ENCODE measurements at regions not wholly inside any gene's neighbourhood (a gene's known extent, or its start where the extent isn't known, plus 50 kb on each side); places are given as distances from the start of the nearest gene placed in this dataset.

DNA sequence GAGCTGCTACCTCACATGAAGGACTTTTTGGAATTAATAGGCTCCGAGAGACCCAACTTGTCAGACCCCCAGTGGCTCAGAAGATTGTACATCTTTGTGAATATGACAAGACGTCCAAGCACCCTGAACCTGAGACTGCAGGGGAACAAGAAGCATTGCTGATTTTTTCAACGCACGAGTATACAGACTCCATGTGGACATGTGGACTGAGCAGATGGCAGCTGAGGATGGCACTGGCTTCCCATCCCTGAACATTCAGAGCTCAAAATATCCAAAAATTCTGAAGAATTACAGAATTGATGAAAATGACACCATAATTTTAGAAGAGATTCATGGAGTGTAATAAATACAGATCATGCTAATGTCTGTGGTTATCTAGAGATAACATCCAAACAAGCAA lies 254.1 kb downstream of the MZT1 start:
- TF ChIP-seq FOXM1 (IDR thresholded peaks at IDR 0.05; ENCODE audit: borderline replicate concordance, low read depth) (no peak), EGR1 (IDR thresholded peaks at IDR 0.05) (no peak)

DNA sequence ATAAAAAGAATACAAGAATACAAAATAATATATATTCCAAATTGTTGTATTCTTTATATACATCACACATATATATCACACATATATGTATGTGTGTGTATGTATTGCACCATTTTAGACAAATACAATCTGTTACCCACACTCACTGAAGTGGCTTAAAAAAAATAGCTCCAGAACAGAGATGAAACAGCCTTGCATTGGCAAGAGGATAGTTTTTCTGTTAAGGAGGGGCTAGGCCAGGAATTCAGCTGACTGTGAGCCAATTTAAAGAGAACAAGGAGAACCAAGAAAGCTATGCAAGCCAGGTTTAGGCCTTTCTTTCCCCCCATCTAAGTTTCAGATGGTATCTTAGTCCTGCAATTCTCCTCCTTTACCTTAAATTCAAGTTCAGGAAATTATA lies 257.5 kb downstream of the MZT1 start:
- no peak for TF ChIP-seq FOXM1 (IDR thresholded peaks at IDR 0.05; ENCODE audit: borderline replicate concordance, low read depth)
- TF ChIP-seq, protein P1, sequence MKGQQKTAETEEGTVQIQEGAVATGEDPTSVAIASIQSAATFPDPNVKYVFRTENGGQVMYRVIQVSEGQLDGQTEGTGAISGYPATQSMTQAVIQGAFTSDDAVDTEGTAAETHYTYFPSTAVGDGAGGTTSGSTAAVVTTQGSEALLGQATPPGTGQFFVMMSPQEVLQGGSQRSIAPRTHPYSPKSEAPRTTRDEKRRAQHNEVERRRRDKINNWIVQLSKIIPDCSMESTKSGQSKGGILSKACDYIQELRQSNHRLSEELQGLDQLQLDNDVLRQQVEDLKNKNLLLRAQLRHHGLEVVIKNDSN (IDR thresholded peaks at IDR 0.05) = no peak
- TF ChIP-seq YY1 (IDR thresholded peaks at IDR 0.05; ENCODE audit: low read depth) = no peak
- TF ChIP-seq EP300 (IDR thresholded peaks at IDR 0.05; ENCODE audit: borderline replicate concordance) = no peak
- TF ChIP-seq NFIC (IDR thresholded peaks at IDR 0.05) = no peak
- TF ChIP-seq CEBPB (IDR thresholded peaks at IDR 0.05) = no peak
- TF ChIP-seq, protein P2, sequence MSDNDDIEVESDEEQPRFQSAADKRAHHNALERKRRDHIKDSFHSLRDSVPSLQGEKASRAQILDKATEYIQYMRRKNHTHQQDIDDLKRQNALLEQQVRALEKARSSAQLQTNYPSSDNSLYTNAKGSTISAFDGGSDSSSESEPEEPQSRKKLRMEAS (IDR thresholded peaks at IDR 0.05) = no peak
- no peak for TF ChIP-seq RAD21 (IDR thresholded peaks at IDR 0.05; ENCODE audit: low read depth)
- TF ChIP-seq ZBTB7A (IDR thresholded peaks at IDR 0.05; ENCODE audit: low read depth) = no peak
- TF ChIP-seq EGR1 (IDR thresholded peaks at IDR 0.05) = no peak
- TF ChIP-seq TEAD4 (IDR thresholded peaks at IDR 0.05) = no peak
- TF ChIP-seq TCF12 (IDR thresholded peaks at IDR 0.05; ENCODE audit: low read depth) = no peak
- TF ChIP-seq, protein P3, sequence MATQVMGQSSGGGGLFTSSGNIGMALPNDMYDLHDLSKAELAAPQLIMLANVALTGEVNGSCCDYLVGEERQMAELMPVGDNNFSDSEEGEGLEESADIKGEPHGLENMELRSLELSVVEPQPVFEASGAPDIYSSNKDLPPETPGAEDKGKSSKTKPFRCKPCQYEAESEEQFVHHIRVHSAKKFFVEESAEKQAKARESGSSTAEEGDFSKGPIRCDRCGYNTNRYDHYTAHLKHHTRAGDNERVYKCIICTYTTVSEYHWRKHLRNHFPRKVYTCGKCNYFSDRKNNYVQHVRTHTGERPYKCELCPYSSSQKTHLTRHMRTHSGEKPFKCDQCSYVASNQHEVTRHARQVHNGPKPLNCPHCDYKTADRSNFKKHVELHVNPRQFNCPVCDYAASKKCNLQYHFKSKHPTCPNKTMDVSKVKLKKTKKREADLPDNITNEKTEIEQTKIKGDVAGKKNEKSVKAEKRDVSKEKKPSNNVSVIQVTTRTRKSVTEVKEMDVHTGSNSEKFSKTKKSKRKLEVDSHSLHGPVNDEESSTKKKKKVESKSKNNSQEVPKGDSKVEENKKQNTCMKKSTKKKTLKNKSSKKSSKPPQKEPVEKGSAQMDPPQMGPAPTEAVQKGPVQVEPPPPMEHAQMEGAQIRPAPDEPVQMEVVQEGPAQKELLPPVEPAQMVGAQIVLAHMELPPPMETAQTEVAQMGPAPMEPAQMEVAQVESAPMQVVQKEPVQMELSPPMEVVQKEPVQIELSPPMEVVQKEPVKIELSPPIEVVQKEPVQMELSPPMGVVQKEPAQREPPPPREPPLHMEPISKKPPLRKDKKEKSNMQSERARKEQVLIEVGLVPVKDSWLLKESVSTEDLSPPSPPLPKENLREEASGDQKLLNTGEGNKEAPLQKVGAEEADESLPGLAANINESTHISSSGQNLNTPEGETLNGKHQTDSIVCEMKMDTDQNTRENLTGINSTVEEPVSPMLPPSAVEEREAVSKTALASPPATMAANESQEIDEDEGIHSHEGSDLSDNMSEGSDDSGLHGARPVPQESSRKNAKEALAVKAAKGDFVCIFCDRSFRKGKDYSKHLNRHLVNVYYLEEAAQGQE (IDR thresholded peaks at IDR 0.05; ENCODE audit: low read depth) = no peak
- no peak for TF ChIP-seq CREB1 (IDR thresholded peaks at IDR 0.05; ENCODE audit: low read depth)
- TF ChIP-seq TAF1 (IDR thresholded peaks at IDR 0.05; ENCODE audit: low read depth) = no peak

DNA sequence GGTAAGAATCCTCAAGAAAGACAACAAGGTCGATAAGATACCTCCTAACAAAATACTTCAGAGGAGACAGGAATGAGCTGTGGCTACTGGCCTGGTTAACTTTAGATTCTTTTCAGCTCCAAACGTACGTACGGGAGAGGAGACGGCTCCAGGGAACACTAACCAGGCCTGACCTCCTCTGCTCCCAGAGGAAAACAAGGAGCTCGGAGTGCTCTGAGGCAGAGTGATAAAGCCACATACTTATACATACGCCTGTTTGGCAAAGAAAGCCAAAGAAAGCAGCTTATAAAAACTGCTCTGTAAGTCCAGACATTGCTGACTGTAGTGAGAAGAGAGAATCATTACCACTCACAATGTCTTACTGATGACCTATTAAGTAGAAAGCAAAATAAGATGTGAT lies 263.9 kb downstream of the MZT1 start:
- TF ChIP-seq CREB1 (IDR thresholded peaks at IDR 0.05; ENCODE audit: low read depth) = no peak
- TF ChIP-seq, protein P2 (IDR thresholded peaks at IDR 0.05) = no peak
- TF ChIP-seq, protein P1 (IDR thresholded peaks at IDR 0.05) = no peak
- no peak for TF ChIP-seq TEAD4 (IDR thresholded peaks at IDR 0.05)
- TF ChIP-seq YY1 (IDR thresholded peaks at IDR 0.05; ENCODE audit: low read depth) = no peak
- TF ChIP-seq NFIC (IDR thresholded peaks at IDR 0.05) = no peak
- TF ChIP-seq EP300 (IDR thresholded peaks at IDR 0.05; ENCODE audit: borderline replicate concordance) = no peak
- TF ChIP-seq RAD21 (IDR thresholded peaks at IDR 0.05; ENCODE audit: low read depth) = no peak
- no peak for TF ChIP-seq FOXM1 (IDR thresholded peaks at IDR 0.05; ENCODE audit: borderline replicate concordance, low read depth)
- TF ChIP-seq, protein P3 (IDR thresholded peaks at IDR 0.05; ENCODE audit: low read depth) = no peak
- TF ChIP-seq TAF1 (IDR thresholded peaks at IDR 0.05; ENCODE audit: low read depth) = no peak
- TF ChIP-seq EGR1 (IDR thresholded peaks at IDR 0.05) = no peak
- no peak for TF ChIP-seq TCF12 (IDR thresholded peaks at IDR 0.05; ENCODE audit: low read depth)
- TF ChIP-seq CEBPB (IDR thresholded peaks at IDR 0.05) = no peak
- TF ChIP-seq ZBTB7A (IDR thresholded peaks at IDR 0.05; ENCODE audit: low read depth) = no peak

DNA sequence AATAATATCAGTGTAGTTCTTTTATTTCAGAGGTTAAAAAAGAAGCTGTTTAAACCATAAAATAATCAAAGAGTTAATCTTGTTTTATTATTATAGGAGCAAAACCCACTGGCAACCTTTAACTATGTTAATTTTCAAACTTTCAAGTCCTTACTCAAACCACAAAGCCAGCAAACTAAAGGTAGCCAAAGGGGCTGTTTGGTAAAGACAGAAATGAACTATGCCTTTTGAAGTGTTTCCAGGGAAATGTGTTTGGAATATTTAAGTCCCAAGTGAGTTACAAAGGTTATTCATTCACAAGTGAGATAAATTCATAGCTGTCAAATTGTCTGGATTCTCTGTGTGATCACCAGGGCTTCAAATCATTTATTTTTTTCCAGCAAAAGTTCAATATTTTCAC lies 264.7 kb downstream of the MZT1 start:
- TF ChIP-seq CREB1 (IDR thresholded peaks at IDR 0.05; ENCODE audit: low read depth) (no peak), CEBPB (IDR thresholded peaks at IDR 0.05) (no peak), EP300 (IDR thresholded peaks at IDR 0.05; ENCODE audit: borderline replicate concordance) (no peak), YY1 (IDR thresholded peaks at IDR 0.05; ENCODE audit: low read depth) (no peak)
- TF ChIP-seq, protein P3 (IDR thresholded peaks at IDR 0.05; ENCODE audit: low read depth) = no peak

DNA sequence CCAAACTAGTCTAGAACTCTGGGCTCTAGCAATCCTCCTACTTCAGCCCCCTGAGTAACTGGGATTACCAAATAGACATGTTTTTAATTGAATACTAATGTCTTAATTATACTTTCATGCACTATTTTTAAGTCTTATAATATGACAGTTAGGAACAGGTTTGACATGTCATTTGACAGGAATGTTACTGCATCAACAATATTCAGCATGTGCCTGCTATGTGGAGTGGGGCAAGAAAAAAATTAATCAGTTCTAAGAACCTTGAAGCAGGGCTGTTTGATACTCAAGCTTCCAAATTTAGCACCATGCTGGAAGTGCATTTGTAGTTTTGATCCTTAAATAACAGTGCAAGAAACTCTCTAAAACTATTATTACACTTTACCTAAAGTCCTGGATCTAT lies 265.3 kb downstream of the MZT1 start:
- TF ChIP-seq TAF1 (IDR thresholded peaks at IDR 0.05; ENCODE audit: low read depth) (no peak), CEBPB (IDR thresholded peaks at IDR 0.05) (no peak), ZBTB7A (IDR thresholded peaks at IDR 0.05; ENCODE audit: low read depth) (no peak), NFIC (IDR thresholded peaks at IDR 0.05) (no peak), TEAD4 (IDR thresholded peaks at IDR 0.05) (no peak), EGR1 (IDR thresholded peaks at IDR 0.05) (no peak), FOXM1 (IDR thresholded peaks at IDR 0.05; ENCODE audit: borderline replicate concordance, low read depth) (no peak), RAD21 (IDR thresholded peaks at IDR 0.05; ENCODE audit: low read depth) (no peak), YY1 (IDR thresholded peaks at IDR 0.05; ENCODE audit: low read depth) (no peak), CREB1 (IDR thresholded peaks at IDR 0.05; ENCODE audit: low read depth) (no peak), TCF12 (IDR thresholded peaks at IDR 0.05; ENCODE audit: low read depth) (no peak), EP300 (IDR thresholded peaks at IDR 0.05; ENCODE audit: borderline replicate concordance) (no peak)
- TF ChIP-seq, protein P2 (IDR thresholded peaks at IDR 0.05) = no peak
- TF ChIP-seq, protein P3 (IDR thresholded peaks at IDR 0.05; ENCODE audit: low read depth) = no peak
- TF ChIP-seq, protein P1 (IDR thresholded peaks at IDR 0.05) = no peak
